NB4 (cell line): ENCODE measurements at regions not wholly inside any gene's neighbourhood (a gene's known extent, or its start where the extent isn't known, plus 50 kb on each side); places are given as distances from the start of the nearest gene placed in this dataset.

Source experiments
- CTCF ChIP-seq: IDR thresholded peaks from one replicate; pipeline ENCODE4 v1.5.1; 2012; ENCODE audit warnings: low read depth, low read length
- POLR2A ChIP-seq: IDR thresholded peaks from 2 replicates; pipeline ENCODE4 v1.6.1; 2011; ENCODE audit warnings: mild to moderate bottlenecking; ENCODE audit not compliant: insufficient read length; ENCODE audit errors: extremely low read depth

GRCh38 chr6:74863968-74864367 is 341.9 kb downstream of the COL12A1 start:
- no peak for TF ChIP-seq POLR2A
- no peak for TF ChIP-seq CTCF
